Upper lobe of left lung (tissue), 6 donors: ENCODE measurements at regions not wholly inside any gene's neighbourhood (a gene's known extent, or its start where the extent isn't known, plus 50 kb on each side); places are given as distances from the start of the nearest gene placed in this dataset.

Source experiments
- ATAC-seq, 2 donors: fragments of 200-7000 bp; cut with Tn5 transposase; one replicate each; pipeline ENCODE4 v1.9.1; 2022; ENCODE audit warnings: mild to moderate bottlenecking in 2 of 2, moderate library complexity in 2 of 2; ENCODE audit not compliant: low FRiP score in 2 of 2
- DNase-seq, 2 donors: peaks; one replicate each; pipeline ENCODE4 v3.0.0-alpha.2; 2019 to 2020
- H3K27ac ChIP-seq, 4 donors: fragments of 200-600 bp; sonication (generic); one replicate each; pipeline ENCODE4 v1.5.1; 2016 to 2019
- H3K27me3 ChIP-seq, 4 donors: fragments of 200-600 bp; sonication (generic); one replicate each; pipeline ENCODE4 v1.5.1; 2017 to 2019
- H3K36me3 ChIP-seq, 4 donors: fragments of 200-600 bp; sonication (generic); one replicate each; pipeline ENCODE4 v1.5.1; 2016 to 2019
- H3K4me1 ChIP-seq, 4 donors: fragments of 200-600 bp; sonication (generic); one replicate each; pipeline ENCODE4 v1.5.1; 2018 to 2019
- H3K4me3 ChIP-seq, 4 donors: fragments of 200-600 bp; sonication (generic); one replicate each; pipeline ENCODE4 v1.5.1; 2017 to 2019; ENCODE audit warnings: mild to moderate bottlenecking in 2 of 4, moderate library complexity in 1 of 4
- H3K9me3 ChIP-seq, 4 donors: fragments of 200-600 bp; sonication (generic); one replicate each; pipeline ENCODE4 v1.5.1; 2018 to 2019
- EP300 ChIP-seq, 4 donors: sonication (generic); formaldehyde crosslinking; IDR thresholded peaks; one replicate each; pipeline ENCODE4 v1.5.1; 2017; ENCODE audit warnings: antibody characterized with exemption in 4 of 4, control low read depth in 2 of 4
- POLR2A ChIP-seq, 4 donors: fragments of 450-650 bp; IDR thresholded peaks; one replicate each; pipeline ENCODE4 v1.5.1; 2016 to 2017; ENCODE audit warnings: antibody characterized with exemption in 4 of 4, mild to moderate bottlenecking in 2 of 4
- POLR2AphosphoS5 ChIP-seq, 2 donors: sonication (generic); formaldehyde crosslinking; IDR thresholded peaks; one replicate each; pipeline ENCODE4 v1.5.1; 2017; ENCODE audit warnings: antibody characterized with exemption in 2 of 2
- WGBS, 2 donors: methylation state at CpG; one replicate each; pipeline ENCODE4 v1.1.5; 2017 to 2018; 5-methylcytosine and 5-hydroxymethylcytosine counted together
- TF ChIP-seq, protein P1 (sequence below), 6 experiments: fragments of 450-650 bp in 4 of 6; fragments of 200-600 bp in 2 of 6; sonication (generic) in 2 of 6; IDR thresholded peaks; one replicate each; pipeline ENCODE4 v1.5.1; 2016 to 2019; ENCODE audit warnings: antibody characterized with exemption in 6 of 6
- donor health status: DM: no; HTN: no; CAD: no; lungs with moderate emphysema.
- donor health status: DM: no; HTN: yes; CAD: no; lungs with severe emphysema.

GRCh38 chr6:131387562-131388447 lies 185.2 kb upstream of the ARG1 start:
- Histone ChIP-seq H3K4me1 (no peaks in the 10 kb centered on the region), H3K27ac (no peak overlapping the region), H3K36me3 (no peaks in the 10 kb centered on the region), H3K9me3 (no peaks in the 10 kb centered on the region), H3K4me3 (no peak overlapping the region), H3K27me3 (no peaks in the 10 kb centered on the region)
- DNase-seq, result no peak
- 65 to 71% methylated on average over 5 of the region's 5 CpGs for WGBS, 2 donors
- no peak for ATAC-seq
- TF ChIP-seq, protein P1, sequence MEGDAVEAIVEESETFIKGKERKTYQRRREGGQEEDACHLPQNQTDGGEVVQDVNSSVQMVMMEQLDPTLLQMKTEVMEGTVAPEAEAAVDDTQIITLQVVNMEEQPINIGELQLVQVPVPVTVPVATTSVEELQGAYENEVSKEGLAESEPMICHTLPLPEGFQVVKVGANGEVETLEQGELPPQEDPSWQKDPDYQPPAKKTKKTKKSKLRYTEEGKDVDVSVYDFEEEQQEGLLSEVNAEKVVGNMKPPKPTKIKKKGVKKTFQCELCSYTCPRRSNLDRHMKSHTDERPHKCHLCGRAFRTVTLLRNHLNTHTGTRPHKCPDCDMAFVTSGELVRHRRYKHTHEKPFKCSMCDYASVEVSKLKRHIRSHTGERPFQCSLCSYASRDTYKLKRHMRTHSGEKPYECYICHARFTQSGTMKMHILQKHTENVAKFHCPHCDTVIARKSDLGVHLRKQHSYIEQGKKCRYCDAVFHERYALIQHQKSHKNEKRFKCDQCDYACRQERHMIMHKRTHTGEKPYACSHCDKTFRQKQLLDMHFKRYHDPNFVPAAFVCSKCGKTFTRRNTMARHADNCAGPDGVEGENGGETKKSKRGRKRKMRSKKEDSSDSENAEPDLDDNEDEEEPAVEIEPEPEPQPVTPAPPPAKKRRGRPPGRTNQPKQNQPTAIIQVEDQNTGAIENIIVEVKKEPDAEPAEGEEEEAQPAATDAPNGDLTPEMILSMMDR (IDR thresholded peaks at IDR 0.05), result no peak
- no peak for TF ChIP-seq POLR2AphosphoS5 (IDR thresholded peaks at IDR 0.05)
- no peak for TF ChIP-seq EP300 (IDR thresholded peaks at IDR 0.05)
- no peak for TF ChIP-seq POLR2A (IDR thresholded peaks at IDR 0.05)

GRCh38 chr6:131390322-131390721 lies 182.7 kb upstream of the ARG1 start:
- ATAC-seq (no peak), DNase-seq (no peak)
- no peak for TF ChIP-seq EP300 (IDR thresholded peaks at IDR 0.05)
- no peak for TF ChIP-seq POLR2AphosphoS5 (IDR thresholded peaks at IDR 0.05)
- TF ChIP-seq POLR2A (IDR thresholded peaks at IDR 0.05), result no peak
- TF ChIP-seq, protein P1 (IDR thresholded peaks at IDR 0.05), result no peak
- no peak overlapping the region for H3K4me3 ChIP-seq
- no peaks in the 10 kb centered on the region for H3K9me3 ChIP-seq
- H3K27me3 ChIP-seq, result no peaks in the 10 kb centered on the region
- no peaks in the 10 kb centered on the region for H3K4me1 ChIP-seq
- no peaks in the 10 kb centered on the region for H3K36me3 ChIP-seq
- 77 to 89% methylated on average over 5 of the region's 5 CpGs for WGBS, 2 donors
- H3K27ac ChIP-seq, result no peak overlapping the region

- Histone ChIP-seq H3K4me1 (no peaks in the 10 kb centered on the region), H3K36me3 (no peaks in the 10 kb centered on the region), H3K27ac (no peak overlapping the region), H3K4me3 (no peak overlapping the region), H3K27me3 (no peaks in the 10 kb centered on the region), H3K9me3 (no peaks in the 10 kb centered on the region)
- DNase-seq (no peak), ATAC-seq (no peak)
- TF ChIP-seq POLR2A (IDR thresholded peaks at IDR 0.05) (no peak), EP300 (IDR thresholded peaks at IDR 0.05) (no peak), POLR2AphosphoS5 (IDR thresholded peaks at IDR 0.05) (no peak)
- TF ChIP-seq, protein P1 (IDR thresholded peaks at IDR 0.05), result no peak
- 94 to 96% methylated on average over 1 of the region's 1 CpG for WGBS, 2 donors
These were observed 181.9 kb upstream of the ARG1 start for GRCh38 chr6:131391116-131391515.

- 74 to 86% methylated on average over 2 of the region's 2 CpGs for WGBS, 2 donors
- Histone ChIP-seq H3K4me3 (no peak overlapping the region), H3K27me3 (no peaks in the 10 kb centered on the region), H3K36me3 (no peaks in the 10 kb centered on the region), H3K4me1 (no peaks in the 10 kb centered on the region), H3K27ac (no peak overlapping the region), H3K9me3 (no peaks in the 10 kb centered on the region)
- TF ChIP-seq POLR2AphosphoS5 (IDR thresholded peaks at IDR 0.05), result no peak
- TF ChIP-seq, protein P1 (IDR thresholded peaks at IDR 0.05), result no peak
- no peak for TF ChIP-seq POLR2A (IDR thresholded peaks at IDR 0.05)
- TF ChIP-seq EP300 (IDR thresholded peaks at IDR 0.05), result no peak
- ATAC-seq (no peak), DNase-seq (no peak)
These were observed 179.6 kb upstream of the ARG1 start for GRCh38 chr6:131393433-131393832.
